ENCODE measurements at regions not wholly inside any gene's neighbourhood (a gene's known extent, or its start where the extent isn't known, plus 50 kb on each side); places are given as distances from the start of the nearest gene placed in this dataset.

DNA sequence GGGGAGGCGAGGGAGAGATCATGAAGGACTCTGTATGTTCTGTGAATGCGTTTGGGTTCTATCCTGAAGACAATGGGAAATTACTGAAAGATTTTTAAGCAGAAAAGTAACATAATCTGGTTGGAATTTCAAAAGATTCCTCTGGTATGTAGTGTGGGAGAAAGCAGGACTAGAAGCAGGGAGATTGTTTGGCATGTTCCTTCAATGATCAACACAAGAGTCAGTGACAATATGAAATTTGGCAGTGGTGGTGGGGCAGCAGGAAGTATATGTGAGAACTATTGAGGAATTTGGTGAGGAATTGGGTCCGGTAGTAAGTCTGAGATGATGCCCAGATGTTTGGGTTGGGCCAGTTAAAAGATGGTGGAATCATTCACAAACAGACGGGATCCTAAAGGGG is 348.7 kb downstream of the CD83 start:
- in situ Hi-C loops (cut with HindIII; ENCODE audit: low pct_ligation_motif_present, low sequenced_read_pairs) = no loop called here
- H3K27ac ChIP-seq = no peak overlapping the region
- no peaks in the 10 kb centered on the region for H3K36me3 ChIP-seq (replicated peaks)
- no peak overlapping the region for H3K4me3 ChIP-seq (ENCODE audit: low read depth, low read length)
- no peaks in the 10 kb centered on the region for H3K27me3 ChIP-seq (replicated peaks)
- no peak for DNase-seq
- TF ChIP-seq, protein P1, sequence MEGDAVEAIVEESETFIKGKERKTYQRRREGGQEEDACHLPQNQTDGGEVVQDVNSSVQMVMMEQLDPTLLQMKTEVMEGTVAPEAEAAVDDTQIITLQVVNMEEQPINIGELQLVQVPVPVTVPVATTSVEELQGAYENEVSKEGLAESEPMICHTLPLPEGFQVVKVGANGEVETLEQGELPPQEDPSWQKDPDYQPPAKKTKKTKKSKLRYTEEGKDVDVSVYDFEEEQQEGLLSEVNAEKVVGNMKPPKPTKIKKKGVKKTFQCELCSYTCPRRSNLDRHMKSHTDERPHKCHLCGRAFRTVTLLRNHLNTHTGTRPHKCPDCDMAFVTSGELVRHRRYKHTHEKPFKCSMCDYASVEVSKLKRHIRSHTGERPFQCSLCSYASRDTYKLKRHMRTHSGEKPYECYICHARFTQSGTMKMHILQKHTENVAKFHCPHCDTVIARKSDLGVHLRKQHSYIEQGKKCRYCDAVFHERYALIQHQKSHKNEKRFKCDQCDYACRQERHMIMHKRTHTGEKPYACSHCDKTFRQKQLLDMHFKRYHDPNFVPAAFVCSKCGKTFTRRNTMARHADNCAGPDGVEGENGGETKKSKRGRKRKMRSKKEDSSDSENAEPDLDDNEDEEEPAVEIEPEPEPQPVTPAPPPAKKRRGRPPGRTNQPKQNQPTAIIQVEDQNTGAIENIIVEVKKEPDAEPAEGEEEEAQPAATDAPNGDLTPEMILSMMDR (IDR thresholded peaks at IDR 0.05; ENCODE audit: low read depth, low read length, missing control alignments) = no peak

DNA sequence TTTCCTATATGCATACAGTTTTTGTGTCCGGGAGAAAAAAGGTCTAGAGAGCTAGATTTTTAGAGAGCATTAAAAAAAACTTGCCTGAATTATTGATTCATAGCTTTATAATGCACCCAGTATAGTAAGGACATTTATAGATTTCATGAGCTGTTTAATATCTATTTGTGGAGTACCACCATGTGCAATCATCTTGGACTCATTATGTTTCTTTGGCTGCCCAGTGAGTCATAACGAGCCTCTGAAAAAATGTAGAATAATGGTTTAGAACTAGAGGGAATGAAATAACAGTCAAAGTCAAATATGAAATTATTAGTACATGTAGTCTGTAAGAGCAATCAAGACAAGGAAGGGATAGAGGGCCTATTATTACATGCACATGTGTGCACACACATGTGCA is 350.0 kb downstream of the CD83 start:
- DNase-seq = no peak
- Histone ChIP-seq H3K4me3 (ENCODE audit: low read depth, low read length) (no peak overlapping the region), H3K36me3 (replicated peaks) (no peaks in the 10 kb centered on the region), H3K27ac (no peak overlapping the region), H3K27me3 (replicated peaks) (no peaks in the 10 kb centered on the region)
- in situ Hi-C loops (cut with HindIII; ENCODE audit: low pct_ligation_motif_present, low sequenced_read_pairs) = no loop called here
- TF ChIP-seq, protein P1 (IDR thresholded peaks at IDR 0.05; ENCODE audit: low read depth, low read length, missing control alignments) = no peak

DNA sequence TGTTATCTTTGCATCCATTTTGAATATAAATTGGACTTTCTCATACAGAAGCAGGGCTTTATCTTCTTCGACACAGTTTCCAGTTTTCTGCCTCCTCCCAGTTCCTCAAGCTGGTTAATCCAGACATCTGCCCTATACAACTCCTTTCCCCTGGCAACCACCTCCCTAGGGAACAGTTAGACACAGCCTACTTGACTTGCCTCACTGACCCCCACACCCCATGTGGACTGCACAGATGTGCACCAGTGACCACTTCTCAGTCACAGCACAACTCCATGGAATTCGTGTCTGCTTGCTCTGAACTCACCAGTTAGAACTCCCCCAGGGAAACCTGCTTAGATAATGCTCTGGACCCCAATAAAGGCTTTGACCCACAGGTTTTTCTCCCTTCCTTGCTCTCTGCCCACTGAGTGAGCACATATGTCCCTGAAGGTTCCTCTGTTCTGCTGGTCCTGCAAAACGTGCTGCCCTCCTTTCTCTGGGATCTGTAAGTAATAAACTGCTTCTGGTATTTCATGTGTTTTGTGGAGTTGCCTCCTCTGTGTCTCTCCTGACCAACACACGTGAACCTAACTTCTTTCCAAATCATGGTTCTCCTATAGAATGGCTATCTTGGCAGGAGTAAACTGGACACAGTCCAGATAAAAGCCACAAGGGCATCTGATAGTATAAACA is 351.2 kb downstream of the CD83 start:
- Histone ChIP-seq H3K36me3 (replicated peaks) (no peaks in the 10 kb centered on the region), H3K27me3 (replicated peaks) (no peaks in the 10 kb centered on the region), H3K4me3 (ENCODE audit: low read depth, low read length) (no peak overlapping the region), H3K27ac (no peak overlapping the region)
- TF ChIP-seq, protein P1 (IDR thresholded peaks at IDR 0.05; ENCODE audit: low read depth, low read length, missing control alignments) = no peak
- in situ Hi-C loops (cut with HindIII; ENCODE audit: low pct_ligation_motif_present, low sequenced_read_pairs) = no loop called here
- no peak for DNase-seq

DNA sequence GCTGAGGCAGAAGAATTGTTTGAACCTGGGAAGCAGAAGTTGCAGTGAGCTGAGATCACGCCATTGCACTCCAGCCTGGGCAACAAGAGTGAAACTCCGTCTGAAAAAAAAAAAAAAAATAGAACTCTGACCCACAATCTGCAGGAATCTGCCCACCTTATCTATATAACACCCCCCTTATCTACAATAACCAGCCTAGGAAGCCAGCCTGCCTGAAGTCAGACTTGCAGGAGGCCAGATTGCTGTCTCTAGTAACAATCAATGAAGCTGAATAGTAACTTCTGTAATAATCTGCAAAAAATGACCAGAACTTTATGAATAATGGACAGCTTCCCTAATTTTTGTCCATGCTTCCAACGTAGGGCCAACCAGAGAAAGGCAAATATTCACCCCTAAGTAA is 352.5 kb downstream of the CD83 start:
- H3K27ac ChIP-seq = no peak overlapping the region
- H3K36me3 ChIP-seq (replicated peaks) = no peaks in the 10 kb centered on the region
- H3K4me3 ChIP-seq (ENCODE audit: low read depth, low read length) = no peak overlapping the region
- in situ Hi-C loops (cut with HindIII; ENCODE audit: low pct_ligation_motif_present, low sequenced_read_pairs) = no loop called here
- no peaks in the 10 kb centered on the region for H3K27me3 ChIP-seq (replicated peaks)
- no peak for DNase-seq
- TF ChIP-seq, protein P1 (IDR thresholded peaks at IDR 0.05; ENCODE audit: low read depth, low read length, missing control alignments) = no peak

DNA sequence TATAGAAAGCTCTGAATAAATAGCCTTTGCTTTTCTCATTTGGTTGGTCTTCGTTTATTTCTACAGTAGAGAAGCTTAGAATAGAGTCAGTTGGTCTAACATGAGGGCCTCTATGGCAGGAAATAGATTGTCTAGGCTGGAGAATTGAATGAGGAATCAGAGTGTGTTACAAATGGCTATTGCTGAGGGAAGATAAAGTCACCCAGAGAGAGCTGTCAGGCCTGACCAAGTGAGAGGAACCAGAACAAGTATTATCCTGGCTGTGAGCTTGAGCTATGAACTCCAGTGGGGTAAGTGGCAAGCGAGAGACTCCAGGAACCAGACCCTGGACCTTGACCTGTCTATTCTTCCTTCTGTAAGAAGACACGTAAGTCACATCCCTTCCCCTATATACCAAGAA is 353.1 kb downstream of the CD83 start:
- in situ Hi-C loops (cut with HindIII; ENCODE audit: low pct_ligation_motif_present, low sequenced_read_pairs) = no loop called here
- Histone ChIP-seq H3K36me3 (replicated peaks) (no peaks in the 10 kb centered on the region), H3K27me3 (replicated peaks) (no peaks in the 10 kb centered on the region), H3K27ac (no peak overlapping the region), H3K4me3 (ENCODE audit: low read depth, low read length) (no peak overlapping the region)
- TF ChIP-seq, protein P1 (IDR thresholded peaks at IDR 0.05; ENCODE audit: low read depth, low read length, missing control alignments) = no peak
- no peak for DNase-seq
